ENCODE measurements at regions not wholly inside any gene's neighbourhood (a gene's known extent, or its start where the extent isn't known, plus 50 kb on each side); places are given as distances from the start of the nearest gene placed in this dataset.

DNA sequence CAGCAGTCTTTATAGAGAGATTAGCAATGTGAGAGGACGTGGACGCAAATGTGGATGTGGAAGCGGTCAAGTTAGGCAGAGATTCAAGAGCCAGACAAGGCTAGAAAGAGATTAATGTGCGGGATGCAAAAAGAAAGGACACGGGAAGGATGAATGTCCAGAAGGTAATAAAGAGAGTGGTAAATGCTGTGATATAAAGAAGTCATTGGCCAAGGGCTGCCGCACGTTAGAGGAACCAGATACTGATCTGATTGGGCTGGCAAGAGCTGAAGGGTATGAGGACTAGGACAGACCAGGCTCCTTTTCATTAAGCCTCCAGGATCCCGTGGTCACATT is 59.5 kb downstream of the DHRS2 start (continued):
- TF ChIP-seq ZNF521 (tag by site-specific recombination; IDR thresholded peaks at IDR 0.05) (no peak), ZNF549 (tag by site-specific recombination; IDR thresholded peaks at IDR 0.05) (no peak), ZNF121 (tag by site-specific recombination; IDR thresholded peaks at IDR 0.05) (no peak), GLIS1 (tag by site-specific recombination; IDR thresholded peaks at IDR 0.05) (no peak), ZNF433 (tag by site-specific recombination; IDR thresholded peaks at IDR 0.05; ENCODE audit: low read depth) (no peak), ZFP69B (tag by site-specific recombination; IDR thresholded peaks at IDR 0.05) (no peak), ZNF560 (tag by site-specific recombination; IDR thresholded peaks at IDR 0.05; ENCODE audit: borderline replicate concordance) (no peak), ZNF777 (tag by site-specific recombination; IDR thresholded peaks at IDR 0.05; ENCODE audit: borderline replicate concordance) (no peak)

DNA sequence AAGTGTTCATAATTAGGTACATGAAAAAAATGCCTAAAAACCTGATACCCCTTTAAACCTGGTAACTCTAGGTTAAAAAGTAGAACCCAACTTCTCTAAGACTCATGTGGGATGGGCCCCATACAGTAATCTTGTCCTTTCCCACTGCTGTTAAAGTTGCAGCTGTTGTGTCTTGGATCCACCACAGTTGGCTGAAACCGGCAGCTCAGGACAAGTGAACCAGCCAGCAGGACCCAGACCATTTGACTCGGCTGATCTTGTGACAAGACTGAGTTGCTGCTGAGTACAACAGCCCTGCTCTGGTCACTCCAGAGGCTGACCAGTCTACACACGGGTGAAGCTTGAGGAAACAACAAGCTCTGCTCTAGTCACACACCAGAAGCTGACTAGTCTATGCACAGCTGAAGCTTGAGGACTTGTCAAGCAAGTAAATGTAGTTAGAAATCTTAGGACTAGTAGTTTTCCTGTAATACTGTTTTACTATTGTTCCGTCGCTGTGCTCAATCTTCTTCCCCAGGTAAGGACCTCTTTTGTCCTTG is 60.6 kb downstream of the DHRS2 start:
- Histone ChIP-seq H3K4me3 (ENCODE audit: low read depth, low read length) (no peak overlapping the region), H3K36me3 (ENCODE audit: control insufficient read depth in 2 of 2, insufficient read depth in 1 of 2, low read length in 2 of 2) (no peaks in the 10 kb centered on the region), H3K9me3 (ENCODE audit: control insufficient read depth, insufficient read depth, low read depth, low read length) (no peaks in the 10 kb centered on the region), H3K4me1 (ENCODE audit: control insufficient read depth, insufficient read depth, low read length) (0 out of 2 replicates have a peak, but pooled peaks cover 5% of the 10 kb centered on the region), H3K27ac (ENCODE audit: extremely low read depth, low read depth, low read length) (no peak overlapping the region)
- POLR2A ChIA-PET = no interaction called here
- CTCF ChIA-PET = interaction anchor here (0.6 kb wide), 1 partner anchor 234 kb away, joined by 3 read pairs; no protein-coding TSS in a partner anchor
- TF ChIP-seq ZNF391 (tag by site-specific recombination; IDR thresholded peaks at IDR 0.05; ENCODE audit: borderline replicate concordance, low read depth) (no peak), ZNF280D (tag by site-specific recombination; IDR thresholded peaks at IDR 0.05) (no peak), ZNF157 (tag by site-specific recombination; IDR thresholded peaks at IDR 0.05) (no peak; the same call in 1 of the 2 replicates), PATZ1 (tag by site-specific recombination; IDR thresholded peaks at IDR 0.05) (no peak)

DNA sequence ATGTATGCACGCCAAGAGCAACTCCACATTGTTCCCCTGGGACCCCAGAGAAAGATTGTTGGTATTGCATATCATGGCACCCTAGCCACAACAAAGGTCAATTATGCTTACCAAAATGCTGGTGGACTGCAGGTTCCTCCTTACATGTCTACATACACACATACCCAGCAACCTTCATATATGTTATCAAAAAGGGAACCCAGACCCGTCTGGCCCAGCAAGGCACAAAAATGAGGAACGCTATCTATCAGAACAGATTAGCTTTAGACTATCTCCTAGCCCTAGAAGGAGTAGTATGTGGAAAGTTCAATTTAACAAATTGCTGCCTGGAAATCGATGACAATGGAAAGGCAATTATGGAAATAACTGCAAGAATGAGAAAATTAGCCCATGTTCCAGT is 61.5 kb downstream of the DHRS2 start:
- CTCF ChIA-PET = interaction anchor here (0.9 kb wide), 1 partner anchor 10 kb away, joined by 4 read pairs; no protein-coding TSS in a partner anchor
- POLR2A ChIA-PET = no interaction called here
- TF ChIP-seq ZNF157 (tag by site-specific recombination; IDR thresholded peaks at IDR 0.05) = no peak
- TF ChIP-seq ZNF433 (tag by site-specific recombination; IDR thresholded peaks at IDR 0.05; ENCODE audit: low read depth) = no peak
- TF ChIP-seq ZNF510 (tag by site-specific recombination; IDR thresholded peaks at IDR 0.05; ENCODE audit: insufficient replicate concordance) = no peak
- no peak for TF ChIP-seq ZNF404 (tag by site-specific recombination; IDR thresholded peaks at IDR 0.05)
- TF ChIP-seq ZNF10 (tag by site-specific recombination; IDR thresholded peaks at IDR 0.05) = no peak
- TF ChIP-seq HOXA7 (CRISPR knock-in tag; IDR thresholded peaks at IDR 0.05; ENCODE audit: borderline replicate concordance) = no peak
- no peak for TF ChIP-seq ZNF132 (tag by site-specific recombination; IDR thresholded peaks at IDR 0.05; ENCODE audit: borderline replicate concordance)
- TF ChIP-seq, protein P1, sequence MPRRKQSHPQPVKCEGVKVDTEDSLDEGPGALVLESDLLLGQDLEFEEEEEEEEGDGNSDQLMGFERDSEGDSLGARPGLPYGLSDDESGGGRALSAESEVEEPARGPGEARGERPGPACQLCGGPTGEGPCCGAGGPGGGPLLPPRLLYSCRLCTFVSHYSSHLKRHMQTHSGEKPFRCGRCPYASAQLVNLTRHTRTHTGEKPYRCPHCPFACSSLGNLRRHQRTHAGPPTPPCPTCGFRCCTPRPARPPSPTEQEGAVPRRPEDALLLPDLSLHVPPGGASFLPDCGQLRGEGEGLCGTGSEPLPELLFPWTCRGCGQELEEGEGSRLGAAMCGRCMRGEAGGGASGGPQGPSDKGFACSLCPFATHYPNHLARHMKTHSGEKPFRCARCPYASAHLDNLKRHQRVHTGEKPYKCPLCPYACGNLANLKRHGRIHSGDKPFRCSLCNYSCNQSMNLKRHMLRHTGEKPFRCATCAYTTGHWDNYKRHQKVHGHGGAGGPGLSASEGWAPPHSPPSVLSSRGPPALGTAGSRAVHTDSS (tag by site-specific recombination; IDR thresholded peaks at IDR 0.05) = no peak
- TF ChIP-seq ZNF473 (tag by site-specific recombination; IDR thresholded peaks at IDR 0.05) = no peak
- TF ChIP-seq MZF1 (tag by site-specific recombination; IDR thresholded peaks at IDR 0.05; ENCODE audit: borderline replicate concordance) = no peak
- no peak for TF ChIP-seq GLIS1 (tag by site-specific recombination; IDR thresholded peaks at IDR 0.05)
- no peak for TF ChIP-seq ZNF518A (tag by site-specific recombination; conservative IDR thresholded peaks at IDR 0.05; ENCODE audit: low read depth)

More for the DNA sequence above, 61.5 kb downstream of the DHRS2 start:
- no peak overlapping the region for H3K4me3 ChIP-seq (ENCODE audit: low read depth, low read length)
- H3K27ac ChIP-seq (ENCODE audit: extremely low read depth, low read depth, low read length) = no peak overlapping the region
- no peaks in the 10 kb centered on the region for H3K9me3 ChIP-seq (ENCODE audit: control insufficient read depth, insufficient read depth, low read depth, low read length)
- no peaks in the 10 kb centered on the region for H3K36me3 ChIP-seq (ENCODE audit: control insufficient read depth in 2 of 2, insufficient read depth in 1 of 2, low read length in 2 of 2)
- H3K4me1 ChIP-seq (ENCODE audit: control insufficient read depth, insufficient read depth, low read length) = 0 out of 2 replicates have a peak, but pooled peaks cover 5% of the 10 kb centered on the region
